A172 (cell line): ENCODE measurements at regions not wholly inside any gene's neighbourhood (a gene's known extent, or its start where the extent isn't known, plus 50 kb on each side); places are given as distances from the start of the nearest gene placed in this dataset.

Experiments used
- DNase-seq: peaks from one replicate; pipeline ENCODE4 v3.0.0-alpha.2; 2015; ENCODE audit warnings: low spot score

- no peak for DNase-seq
These were observed 82.5 kb upstream of the NAALADL2 start for GRCh38 chr3:174776636-174777035.

GRCh38 chr3:174777813-174778212 is 81.3 kb upstream of the NAALADL2 start:
- DNase-seq, result no peak

GRCh38 chr3:174783502-174783901 is 75.6 kb upstream of the NAALADL2 start:
- no peak for DNase-seq

GRCh38 chr3:174784206-174784934 is 74.8 kb upstream of the NAALADL2 start:
- no peak for DNase-seq

GRCh38 chr3:174786825-174787224 is 72.3 kb upstream of the NAALADL2 start:
- DNase-seq, result no peak

- DNase-seq, result no peak
These were observed 68.0 kb upstream of the NAALADL2 start for GRCh38 chr3:174791161-174791560.

- no peak for DNase-seq
These were observed 66.3 kb upstream of the NAALADL2 start for GRCh38 chr3:174792864-174793263.
